MM.1S (cell line): ENCODE measurements at regions not wholly inside any gene's neighbourhood (a gene's known extent, or its start where the extent isn't known, plus 50 kb on each side); places are given as distances from the start of the nearest gene placed in this dataset.

Experiments
- DNase-seq: peaks from one replicate; pipeline ENCODE4 v3.0.0-alpha.2; 2015
- H2AFZ ChIP-seq: fragments of 300-600 bp; sonication (generic); 2 replicates; pipeline ENCODE4 v1.6.0; 2016; ENCODE audit warnings: antibody characterized with exemption, low read length
- H3F3A ChIP-seq: fragments of 300-600 bp; sonication (generic); 2 replicates; pipeline ENCODE4 v1.6.1; 2016; ENCODE audit warnings: mild to moderate bottlenecking, antibody characterized with exemption, low read length, moderate library complexity, mixed read lengths; ENCODE audit not compliant: insufficient read depth
- H3K27ac ChIP-seq: fragments of 300-600 bp; sonication (generic); 2 replicates; pipeline ENCODE4 v1.5.1; 2016; ENCODE audit warnings: mild to moderate bottlenecking, low read length
- H3K27me3 ChIP-seq: fragments of 300-600 bp; sonication (generic); replicated peaks from 2 replicates; pipeline ENCODE4 v1.6.0; 2016; ENCODE audit warnings: low read length; ENCODE audit not compliant: insufficient read depth
- H3K36me3 ChIP-seq: fragments of 300-600 bp; sonication (generic); replicated peaks from 2 replicates; pipeline ENCODE4 v1.6.1; 2016; ENCODE audit warnings: mild to moderate bottlenecking, low read length, mixed read lengths; ENCODE audit not compliant: insufficient read depth
- H3K4me1 ChIP-seq: fragments of 300-600 bp; sonication (generic); 2 replicates; pipeline ENCODE4 v1.6.1; 2016; ENCODE audit warnings: low read length, mixed read lengths
- H3K4me2 ChIP-seq: fragments of 300-600 bp; sonication (generic); 2 replicates; pipeline ENCODE4 v1.6.0; 2016; ENCODE audit warnings: low read depth, low read length
- H3K4me3 ChIP-seq: fragments of 300-600 bp; sonication (generic); 2 replicates; pipeline ENCODE4 v1.5.1; 2016; ENCODE audit warnings: low read length, mixed read lengths
- H3K79me2 ChIP-seq: fragments of 300-600 bp; sonication (generic); 2 replicates; pipeline ENCODE4 v1.6.1; 2016; ENCODE audit warnings: mixed run types, low read length, mixed read lengths
- H3K9ac ChIP-seq: fragments of 300-600 bp; sonication (generic); 2 replicates; pipeline ENCODE4 v1.6.1; 2016; ENCODE audit warnings: low read length, mixed read lengths
- H3K9me2 ChIP-seq: fragments of 300-600 bp; sonication (generic); replicated peaks from 2 replicates; pipeline ENCODE4 v1.6.1; 2016; ENCODE audit warnings: mild to moderate bottlenecking, low read length, mixed read lengths; ENCODE audit not compliant: insufficient read depth
- H3K9me3 ChIP-seq: fragments of 300-600 bp; sonication (generic); replicated peaks from 2 replicates; pipeline ENCODE4 v1.6.1; 2016; ENCODE audit warnings: mild to moderate bottlenecking, low read length, mixed read lengths; ENCODE audit not compliant: insufficient read depth
- H4K20me1 ChIP-seq: fragments of 300-600 bp; sonication (generic); 2 replicates; pipeline ENCODE4 v1.6.1; 2016; ENCODE audit warnings: mild to moderate bottlenecking, low read length, moderate library complexity, mixed read lengths; ENCODE audit not compliant: insufficient read depth
- EZH2 ChIP-seq: fragments of 300-600 bp; sonication (generic); optimal IDR thresholded peaks from 2 replicates; pipeline ENCODE3; 2017; ENCODE audit warnings: low read depth, mild to moderate bottlenecking, antibody characterized with exemption, low read length, mixed read lengths
- EZH2phosphoT487 ChIP-seq: fragments of 300-600 bp; sonication (generic); IDR thresholded peaks from 2 replicates; pipeline ENCODE4 v1.6.1; 2018; ENCODE audit warnings: antibody characterized with exemption, low read length
- TF ChIP-seq, protein P1 (sequence below): fragments of 300-600 bp; sonication (generic); IDR thresholded peaks from 2 replicates; pipeline ENCODE4 v1.5.1; 2016; ENCODE audit warnings: antibody characterized with exemption, low read length, mixed read lengths

DNA sequence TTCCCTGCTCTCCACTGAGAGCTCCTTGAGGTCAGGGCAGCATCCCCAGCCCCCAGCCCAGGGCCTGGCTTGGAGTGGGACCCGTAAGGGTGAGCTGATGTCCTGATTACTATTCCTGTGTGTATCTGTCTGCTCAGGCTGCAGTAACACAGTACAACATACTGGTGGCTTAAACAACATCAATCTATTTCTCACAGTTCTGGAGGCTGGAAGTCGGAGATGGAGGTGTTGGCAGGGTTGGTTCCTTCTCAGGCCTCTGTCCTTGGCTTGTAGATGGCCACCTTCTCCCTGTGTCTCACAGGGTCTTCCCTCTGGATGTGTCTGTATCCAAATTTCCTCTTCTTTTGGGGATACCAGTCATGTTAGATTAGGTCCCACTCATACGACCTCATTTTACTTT, 246.4 kb upstream of the POU3F1 start:
- TF ChIP-seq EZH2 (no peak), EZH2phosphoT487 (no peak)
- TF ChIP-seq, protein P1, sequence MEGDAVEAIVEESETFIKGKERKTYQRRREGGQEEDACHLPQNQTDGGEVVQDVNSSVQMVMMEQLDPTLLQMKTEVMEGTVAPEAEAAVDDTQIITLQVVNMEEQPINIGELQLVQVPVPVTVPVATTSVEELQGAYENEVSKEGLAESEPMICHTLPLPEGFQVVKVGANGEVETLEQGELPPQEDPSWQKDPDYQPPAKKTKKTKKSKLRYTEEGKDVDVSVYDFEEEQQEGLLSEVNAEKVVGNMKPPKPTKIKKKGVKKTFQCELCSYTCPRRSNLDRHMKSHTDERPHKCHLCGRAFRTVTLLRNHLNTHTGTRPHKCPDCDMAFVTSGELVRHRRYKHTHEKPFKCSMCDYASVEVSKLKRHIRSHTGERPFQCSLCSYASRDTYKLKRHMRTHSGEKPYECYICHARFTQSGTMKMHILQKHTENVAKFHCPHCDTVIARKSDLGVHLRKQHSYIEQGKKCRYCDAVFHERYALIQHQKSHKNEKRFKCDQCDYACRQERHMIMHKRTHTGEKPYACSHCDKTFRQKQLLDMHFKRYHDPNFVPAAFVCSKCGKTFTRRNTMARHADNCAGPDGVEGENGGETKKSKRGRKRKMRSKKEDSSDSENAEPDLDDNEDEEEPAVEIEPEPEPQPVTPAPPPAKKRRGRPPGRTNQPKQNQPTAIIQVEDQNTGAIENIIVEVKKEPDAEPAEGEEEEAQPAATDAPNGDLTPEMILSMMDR: no peak

DNA sequence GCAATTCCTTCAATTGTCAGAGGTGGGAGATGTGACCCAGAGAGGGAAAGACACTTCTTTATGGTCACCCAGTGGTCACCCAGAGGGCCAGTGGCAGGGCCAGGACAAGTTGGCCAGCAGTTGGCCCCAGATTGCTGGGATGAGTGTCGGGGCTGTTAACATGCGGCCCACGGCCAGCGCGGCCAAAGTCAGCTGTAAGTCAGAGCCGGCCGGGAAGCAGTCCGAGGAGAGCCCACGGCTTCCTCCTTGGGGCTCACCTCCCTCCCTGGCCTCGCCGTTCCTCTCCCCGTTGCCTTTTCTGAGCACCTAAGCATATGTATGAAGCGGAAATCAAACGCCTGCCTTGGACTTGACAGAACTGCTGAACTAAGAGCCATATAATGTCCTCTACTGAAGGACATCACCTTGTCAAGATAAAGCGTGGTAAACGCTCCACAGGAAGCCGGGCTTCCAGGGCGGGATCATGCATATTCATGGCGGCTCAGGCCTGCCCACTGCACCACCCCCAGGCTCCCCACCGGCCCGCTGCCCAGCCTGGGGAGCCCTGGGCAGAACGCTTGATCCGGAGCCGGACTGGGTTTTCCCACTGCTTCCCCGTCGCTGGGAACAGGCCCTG, 245.4 kb upstream of the POU3F1 start:
- H3K4me2 ChIP-seq: peak overlapping the region; percentile 3; the same call in 1 of the 2 replicates
- TF ChIP-seq EZH2: no peak
- no peak for TF ChIP-seq EZH2phosphoT487
- TF ChIP-seq, protein P1: no peak

More for the DNA sequence above, 246.4 kb upstream of the POU3F1 start:
- no peak overlapping the region for H3K9ac ChIP-seq
- no peak for DNase-seq
- no peak overlapping the region for H3K4me3 ChIP-seq
- H3K4me2 ChIP-seq: no peak overlapping the region
- no peaks in the 10 kb centered on the region for H3F3A ChIP-seq
- no peaks in the 10 kb centered on the region for H3K36me3 ChIP-seq
- no peaks in the 10 kb centered on the region for H3K9me2 ChIP-seq
- no peak overlapping the region for H3K27ac ChIP-seq
- no peaks in the 10 kb centered on the region for H3K27me3 ChIP-seq
- no peaks in the 10 kb centered on the region for H3K4me1 ChIP-seq
- H2AFZ ChIP-seq: no peak overlapping the region
- H3K9me3 ChIP-seq: no peaks in the 10 kb centered on the region
- H4K20me1 ChIP-seq: no peaks in the 10 kb centered on the region
- no peaks in the 10 kb centered on the region for H3K79me2 ChIP-seq

DNA sequence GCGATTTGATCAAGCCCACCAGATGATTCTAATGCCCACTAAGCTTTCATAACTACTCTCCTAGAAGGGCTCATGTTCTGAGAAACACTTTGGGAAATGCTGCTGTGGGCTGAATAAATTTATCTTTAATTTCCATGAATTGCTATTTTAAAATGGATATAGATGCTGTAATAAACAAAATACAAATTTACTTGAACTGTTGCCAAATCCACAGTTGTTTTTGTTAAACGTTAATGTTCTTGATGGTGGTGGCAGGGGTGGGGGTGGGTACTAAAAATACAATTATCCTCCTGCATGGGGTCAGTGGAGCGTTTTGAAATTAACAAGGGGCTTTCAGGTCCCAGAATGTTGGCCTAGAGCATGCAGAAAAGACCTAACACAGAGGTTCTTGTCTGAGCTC, 244.7 kb upstream of the POU3F1 start:
- Histone ChIP-seq H3K9me2 (no peaks in the 10 kb centered on the region), H3K79me2 (no peaks in the 10 kb centered on the region), H3K9me3 (no peaks in the 10 kb centered on the region), H4K20me1 (no peaks in the 10 kb centered on the region), H3K27ac (no peak overlapping the region), H3K27me3 (no peaks in the 10 kb centered on the region), H3K4me1 (no peaks in the 10 kb centered on the region), H3K4me3 (no peak overlapping the region), H3K36me3 (no peaks in the 10 kb centered on the region), H3F3A (no peaks in the 10 kb centered on the region), H2AFZ (no peak overlapping the region), H3K4me2 (no peak overlapping the region), H3K9ac (no peak overlapping the region)
- no peak for DNase-seq
- TF ChIP-seq EZH2phosphoT487: no peak
- TF ChIP-seq, protein P1: no peak
- TF ChIP-seq EZH2: no peak

More for the DNA sequence above, 245.4 kb upstream of the POU3F1 start:
- H3K36me3 ChIP-seq: no peaks in the 10 kb centered on the region
- no peaks in the 10 kb centered on the region for H3K79me2 ChIP-seq
- no peak overlapping the region for H3K27ac ChIP-seq
- no peaks in the 10 kb centered on the region for H3K27me3 ChIP-seq
- DNase-seq: no peak
- H3K9me2 ChIP-seq: no peaks in the 10 kb centered on the region
- H3F3A ChIP-seq: no peaks in the 10 kb centered on the region
- no peaks in the 10 kb centered on the region for H3K9me3 ChIP-seq
- H3K4me3 ChIP-seq: no peak overlapping the region
- H3K9ac ChIP-seq: no peak overlapping the region
- H2AFZ ChIP-seq: peak overlapping the region; percentile 42; the same call in 1 of the 2 replicates
- H4K20me1 ChIP-seq: no peaks in the 10 kb centered on the region
- H3K4me1 ChIP-seq: no peaks in the 10 kb centered on the region
